Suprapubic skin (tissue), 4 donors: ENCODE measurements at regions not wholly inside any gene's neighbourhood (a gene's known extent, or its start where the extent isn't known, plus 50 kb on each side); places are given as distances from the start of the nearest gene placed in this dataset.
A peak's percentile ranks its signal among the peaks of the same experiment; 100 is the strongest.

ENCODE experiments used
- DNase-seq, 2 donors: peaks; one replicate each; pipeline ENCODE4 v3.0.0-alpha.2; 2019; ENCODE audit warnings: low spot score in 2 of 2
- H3K27ac ChIP-seq: fragments of 200-600 bp; sonication (generic); one replicate; pipeline ENCODE4 v1.5.1; 2019
- H3K27me3 ChIP-seq: fragments of 200-600 bp; sonication (generic); one replicate; pipeline ENCODE4 v1.5.1; 2019
- H3K36me3 ChIP-seq: fragments of 200-600 bp; sonication (generic); one replicate; pipeline ENCODE4 v1.5.1; 2019
- H3K4me1 ChIP-seq: fragments of 200-600 bp; sonication (generic); one replicate; pipeline ENCODE4 v1.5.1; 2019
- H3K4me3 ChIP-seq: fragments of 200-600 bp; sonication (generic); one replicate; pipeline ENCODE4 v1.5.1; 2019; ENCODE audit warnings: mild to moderate bottlenecking
- H3K9me3 ChIP-seq: fragments of 200-600 bp; sonication (generic); one replicate; pipeline ENCODE4 v1.5.1; 2019
- CTCF ChIP-seq, 2 donors: fragments of 200-600 bp in 1 of 2; fragments of 450-650 bp in 1 of 2; sonication (generic) in 1 of 2; IDR thresholded peaks; one replicate each; pipeline ENCODE4 v1.5.1; 2016 to 2019; ENCODE audit warnings: antibody characterized with exemption in 2 of 2, mild to moderate bottlenecking in 1 of 2, moderate library complexity in 1 of 2
- EP300 ChIP-seq: sonication (generic); formaldehyde crosslinking; IDR thresholded peaks from one replicate; pipeline ENCODE4 v1.6.1; 2017; ENCODE audit warnings: antibody characterized with exemption
- POLR2A ChIP-seq, 2 donors: fragments of 450-650 bp; IDR thresholded peaks; one replicate each; pipeline ENCODE4 v1.6.1; 2017; ENCODE audit warnings: antibody characterized with exemption in 2 of 2, mild to moderate bottlenecking in 2 of 2, moderate library complexity in 2 of 2
- POLR2AphosphoS5 ChIP-seq, 3 donors: sonication (generic); formaldehyde crosslinking; IDR thresholded peaks; one replicate each; pipeline ENCODE4 v1.6.1; 2017; ENCODE audit warnings: antibody characterized with exemption in 3 of 3
- WGBS: methylation state at CpG from one replicate; pipeline ENCODE4 v1.1.5; 2018; 5-methylcytosine and 5-hydroxymethylcytosine counted together

- peaks cover 7% of the 10 kb centered on the region for H3K27me3 ChIP-seq
- H3K9me3 ChIP-seq, result no peaks in the 10 kb centered on the region
- WGBS, result 86% methylated on average over 8 of the region's 12 CpGs
- TF ChIP-seq POLR2AphosphoS5 (IDR thresholded peaks at IDR 0.05), result no peak
- TF ChIP-seq CTCF (IDR thresholded peaks at IDR 0.05), result no peak
- no peak for TF ChIP-seq EP300
- TF ChIP-seq POLR2A (IDR thresholded peaks at IDR 0.05), result no peak
- H3K4me3 ChIP-seq, result no peak overlapping the region
- DNase-seq, result peak; percentile 54 to 76
- no peak overlapping the region for H3K27ac ChIP-seq
- H3K36me3 ChIP-seq, result no peaks in the 10 kb centered on the region
- peaks cover 25% of the 10 kb centered on the region for H3K4me1 ChIP-seq
Measured at GRCh38 chr6:169960886-169961611, 209.6 kb downstream of the ERMARD start.

GRCh38 chr6:169960521-169960885 lies 209.1 kb downstream of the ERMARD start:
- no peaks in the 10 kb centered on the region for H3K9me3 ChIP-seq
- peaks cover 25% of the 10 kb centered on the region for H3K4me1 ChIP-seq
- 84% methylated on average over 10 of the region's 10 CpGs for WGBS
- H3K36me3 ChIP-seq, result no peaks in the 10 kb centered on the region
- TF ChIP-seq POLR2AphosphoS5 (IDR thresholded peaks at IDR 0.05), result no peak
- no peak for TF ChIP-seq CTCF (IDR thresholded peaks at IDR 0.05)
- TF ChIP-seq POLR2A (IDR thresholded peaks at IDR 0.05), result no peak
- no peak for TF ChIP-seq EP300
- no peak overlapping the region for H3K27ac ChIP-seq
- no peak overlapping the region for H3K4me3 ChIP-seq
- peak; percentile 49 to 74 for DNase-seq
- peaks cover 7% of the 10 kb centered on the region for H3K27me3 ChIP-seq

GRCh38 chr6:169960003-169960344 lies 208.6 kb downstream of the ERMARD start:
- no peak overlapping the region for H3K27ac ChIP-seq
- H3K9me3 ChIP-seq, result no peaks in the 10 kb centered on the region
- WGBS, result 96% methylated on average over 4 of the region's 4 CpGs
- H3K27me3 ChIP-seq, result peaks cover 7% of the 10 kb centered on the region
- DNase-seq, result peak in 1 of 2 donors; percentile 62
- TF ChIP-seq POLR2A (IDR thresholded peaks at IDR 0.05) (no peak), POLR2AphosphoS5 (IDR thresholded peaks at IDR 0.05) (no peak), CTCF (IDR thresholded peaks at IDR 0.05) (no peak), EP300 (no peak)
- no peaks in the 10 kb centered on the region for H3K36me3 ChIP-seq
- peaks cover 25% of the 10 kb centered on the region for H3K4me1 ChIP-seq
- no peak overlapping the region for H3K4me3 ChIP-seq

- Histone ChIP-seq H3K4me3 (peak overlapping the region; percentile 13), H3K9me3 (no peaks in the 10 kb centered on the region), H3K27me3 (peaks cover 7% of the 10 kb centered on the region), H3K27ac (no peak overlapping the region), H3K36me3 (no peaks in the 10 kb centered on the region), H3K4me1 (peaks cover 25% of the 10 kb centered on the region)
- WGBS, result 28% methylated on average over 22 of the region's 28 CpGs
- no peak for TF ChIP-seq CTCF (IDR thresholded peaks at IDR 0.05)
- DNase-seq, result peak; percentile 76 to 82
Measured at GRCh38 chr6:169959136-169960002, 207.9 kb downstream of the ERMARD start.

GRCh38 chr6:169958510-169958909 lies 207.1 kb downstream of the ERMARD start:
- Histone ChIP-seq H3K27ac (no peak overlapping the region), H3K9me3 (no peaks in the 10 kb centered on the region), H3K27me3 (peaks cover 7% of the 10 kb centered on the region), H3K4me3 (no peak overlapping the region), H3K36me3 (no peaks in the 10 kb centered on the region), H3K4me1 (peaks cover 25% of the 10 kb centered on the region)
- peak; percentile 31 to 37 for DNase-seq
- TF ChIP-seq EP300 (no peak), CTCF (IDR thresholded peaks at IDR 0.05) (no peak), POLR2A (IDR thresholded peaks at IDR 0.05) (no peak), POLR2AphosphoS5 (IDR thresholded peaks at IDR 0.05) (no peak)
- WGBS, result 85% methylated on average over 10 of the region's 10 CpGs
